Thyroid gland (tissue), 4 donors: ENCODE measurements at regions not wholly inside any gene's neighbourhood (a gene's known extent, or its start where the extent isn't known, plus 50 kb on each side); places are given as distances from the start of the nearest gene placed in this dataset.

Experiments used
- DNase-seq, 2 donors: peaks; one replicate each; pipeline ENCODE4 v3.0.0-alpha.2; 2019
- H3K27ac ChIP-seq, 3 donors: fragments of 200-600 bp; sonication (generic); 1 replicate in 2 of 3; 2 replicates in 1 of 3; pipeline ENCODE4 v1.5.1; 2016 to 2019; ENCODE audit warnings: mild to moderate bottlenecking in 1 of 3, moderate library complexity in 1 of 3
- H3K27me3 ChIP-seq: fragments of 200-600 bp; sonication (generic); one replicate; pipeline ENCODE4 v1.5.1; 2019
- H3K36me3 ChIP-seq, 2 donors: fragments of 200-600 bp; sonication (generic); one replicate each; pipeline ENCODE4 v1.5.1; 2016 to 2019
- H3K4me1 ChIP-seq, 2 donors: fragments of 200-600 bp; sonication (generic); one replicate each; pipeline ENCODE4 v1.5.1; 2017 to 2019
- H3K4me3 ChIP-seq, 3 donors: fragments of 200-600 bp; sonication (generic); replicated peaks in 1 of 3; 1 replicate in 2 of 3; 2 replicates in 1 of 3; pipeline ENCODE4 v1.5.1; 2016; ENCODE audit warnings: mild to moderate bottlenecking in 1 of 3
- H3K9me3 ChIP-seq: fragments of 200-600 bp; sonication (generic); one replicate; pipeline ENCODE4 v1.5.1; 2017
- POLR2A ChIP-seq, 2 donors: fragments of 450-650 bp; IDR thresholded peaks; one replicate each; pipeline ENCODE4 v1.6.1; 2017; ENCODE audit warnings: antibody characterized with exemption in 2 of 2, mild to moderate bottlenecking in 2 of 2, moderate library complexity in 1 of 2
- WGBS, 2 donors: methylation state at CpG; one replicate each; pipeline ENCODE4 v1.1.5; 2017; 5-methylcytosine and 5-hydroxymethylcytosine counted together
- intact Hi-C: fragments of 100-400 bp; cut with DNase I; formaldehyde crosslinking; loops from one replicate; pipeline ENCODE4 v1.15.1; 2023
- TF ChIP-seq, protein P1 (sequence below), 6 experiments: fragments of 200-600 bp in 3 of 6; fragments of 450-650 bp in 3 of 6; sonication (generic) in 3 of 6; IDR thresholded peaks; one replicate each; pipeline ENCODE4 v1.5.1; 2016 to 2019; ENCODE audit warnings: antibody characterized with exemption in 6 of 6, mild to moderate bottlenecking in 2 of 6, inconsistent platforms in 1 of 6, moderate library complexity in 1 of 6

DNA sequence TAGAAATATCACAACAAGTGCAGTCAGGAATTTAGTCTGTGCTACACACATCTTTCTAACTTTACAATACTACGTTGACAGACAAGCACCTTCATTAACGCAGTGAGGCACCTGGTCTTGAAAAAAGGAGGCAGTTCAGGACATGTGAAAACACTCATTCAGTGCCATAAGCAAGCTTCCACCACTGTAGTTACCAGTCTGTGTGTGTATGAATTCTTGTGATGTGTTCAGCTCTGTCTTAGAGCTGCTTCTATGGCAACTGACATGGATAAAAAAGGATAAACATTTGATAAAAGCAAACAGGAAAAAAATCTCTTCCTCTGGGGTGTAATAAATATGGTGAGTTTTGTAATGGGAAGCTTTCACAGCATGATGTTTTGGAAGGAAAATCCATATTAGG lies 623.8 kb upstream of the NXPH2 start:
- Histone ChIP-seq H3K27me3 (no peaks in the 10 kb centered on the region), H3K4me1 (no peaks in the 10 kb centered on the region), H3K27ac (no peak overlapping the region), H3K4me3 (no peak overlapping the region), H3K36me3 (no peaks in the 10 kb centered on the region), H3K9me3 (no peaks in the 10 kb centered on the region)
- no peak for DNase-seq
- 55 to 75% methylated on average over 2 of the region's 2 CpGs for WGBS, 2 donors
- TF ChIP-seq, protein P1, sequence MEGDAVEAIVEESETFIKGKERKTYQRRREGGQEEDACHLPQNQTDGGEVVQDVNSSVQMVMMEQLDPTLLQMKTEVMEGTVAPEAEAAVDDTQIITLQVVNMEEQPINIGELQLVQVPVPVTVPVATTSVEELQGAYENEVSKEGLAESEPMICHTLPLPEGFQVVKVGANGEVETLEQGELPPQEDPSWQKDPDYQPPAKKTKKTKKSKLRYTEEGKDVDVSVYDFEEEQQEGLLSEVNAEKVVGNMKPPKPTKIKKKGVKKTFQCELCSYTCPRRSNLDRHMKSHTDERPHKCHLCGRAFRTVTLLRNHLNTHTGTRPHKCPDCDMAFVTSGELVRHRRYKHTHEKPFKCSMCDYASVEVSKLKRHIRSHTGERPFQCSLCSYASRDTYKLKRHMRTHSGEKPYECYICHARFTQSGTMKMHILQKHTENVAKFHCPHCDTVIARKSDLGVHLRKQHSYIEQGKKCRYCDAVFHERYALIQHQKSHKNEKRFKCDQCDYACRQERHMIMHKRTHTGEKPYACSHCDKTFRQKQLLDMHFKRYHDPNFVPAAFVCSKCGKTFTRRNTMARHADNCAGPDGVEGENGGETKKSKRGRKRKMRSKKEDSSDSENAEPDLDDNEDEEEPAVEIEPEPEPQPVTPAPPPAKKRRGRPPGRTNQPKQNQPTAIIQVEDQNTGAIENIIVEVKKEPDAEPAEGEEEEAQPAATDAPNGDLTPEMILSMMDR (IDR thresholded peaks at IDR 0.05) = no peak
- TF ChIP-seq POLR2A (IDR thresholded peaks at IDR 0.05) = no peak
- intact Hi-C loops = no loop called here

- Histone ChIP-seq H3K36me3 (no peaks in the 10 kb centered on the region), H3K4me3 (no peak overlapping the region), H3K9me3 (no peaks in the 10 kb centered on the region), H3K27me3 (no peaks in the 10 kb centered on the region), H3K27ac (no peak overlapping the region), H3K4me1 (no peaks in the 10 kb centered on the region)
- TF ChIP-seq, protein P1 (IDR thresholded peaks at IDR 0.05) = no peak
- TF ChIP-seq POLR2A (IDR thresholded peaks at IDR 0.05) = no peak
- intact Hi-C loops = no loop called here
- 70 to 78% methylated on average over 2 of the region's 2 CpGs for WGBS, 2 donors
- DNase-seq = no peak
These were observed 614.6 kb upstream of the NXPH2 start for GRCh38 chr2:139394801-139395200.

- no peak overlapping the region for H3K27ac ChIP-seq
- no peaks in the 10 kb centered on the region for H3K4me1 ChIP-seq
- H3K4me3 ChIP-seq = no peak overlapping the region
- no peaks in the 10 kb centered on the region for H3K27me3 ChIP-seq
- H3K36me3 ChIP-seq = no peaks in the 10 kb centered on the region
- no peak for DNase-seq
- no peaks in the 10 kb centered on the region for H3K9me3 ChIP-seq
- intact Hi-C loops = no loop called here
- WGBS, 2 donors = 84 to 91% methylated on average over 2 of the region's 2 CpGs
- TF ChIP-seq POLR2A (IDR thresholded peaks at IDR 0.05) = no peak
- TF ChIP-seq, protein P1 (IDR thresholded peaks at IDR 0.05) = no peak
These were observed 609.2 kb upstream of the NXPH2 start for GRCh38 chr2:139389391-139389790.

DNA sequence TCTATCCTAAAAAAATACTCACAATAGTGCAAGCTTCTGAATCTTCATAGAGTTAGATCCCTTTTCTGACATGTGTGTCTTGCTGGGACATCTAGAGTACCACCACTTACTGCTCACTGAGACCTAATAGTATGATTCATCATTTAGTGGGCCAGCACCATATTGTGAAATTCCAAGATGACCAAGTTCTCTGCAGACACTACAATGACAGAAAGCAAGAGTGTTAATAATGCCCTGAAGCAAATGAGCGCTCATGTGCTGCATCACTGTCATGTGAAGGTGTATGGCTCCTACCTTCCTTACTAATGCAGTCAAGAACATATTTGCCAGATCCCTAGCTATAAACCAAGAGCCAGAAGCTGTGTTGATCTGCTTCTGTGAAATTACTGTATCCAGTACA lies 606.2 kb upstream of the NXPH2 start:
- TF ChIP-seq POLR2A (IDR thresholded peaks at IDR 0.05) = no peak
- TF ChIP-seq, protein P1 (IDR thresholded peaks at IDR 0.05) = no peak
- no peaks in the 10 kb centered on the region for H3K36me3 ChIP-seq
- 86 to 100% methylated on average over 1 of the region's 1 CpG for WGBS, 2 donors

DNA sequence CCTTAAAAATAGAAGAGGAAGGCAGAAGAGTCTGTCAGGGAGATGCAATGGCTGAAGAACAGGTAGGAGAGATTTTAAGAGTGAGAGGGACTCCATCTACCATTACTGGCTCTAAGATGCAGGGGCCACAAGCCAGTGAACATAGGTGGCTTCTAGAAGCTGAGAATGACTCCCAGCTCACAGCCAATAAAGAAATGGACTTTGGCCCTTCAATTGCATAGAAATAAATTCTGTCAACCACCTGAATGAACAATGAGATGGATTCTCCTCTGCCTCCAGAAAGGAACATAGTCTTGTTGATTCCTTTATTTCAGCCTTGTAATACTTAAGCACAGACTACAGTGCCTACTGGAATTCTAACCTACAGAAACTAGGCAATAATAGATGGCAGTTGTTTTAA lies 603.3 kb upstream of the NXPH2 start:
- TF ChIP-seq, protein P1 (IDR thresholded peaks at IDR 0.05) = no peak
- no peak for TF ChIP-seq POLR2A (IDR thresholded peaks at IDR 0.05)
- Histone ChIP-seq H3K9me3 (no peaks in the 10 kb centered on the region), H3K4me1 (no peaks in the 10 kb centered on the region), H3K27me3 (no peaks in the 10 kb centered on the region), H3K4me3 (no peak overlapping the region), H3K27ac (no peak overlapping the region), H3K36me3 (no peaks in the 10 kb centered on the region)
- no peak for DNase-seq
- intact Hi-C loops = no loop called here

More for the DNA sequence above, 606.2 kb upstream of the NXPH2 start:
- H3K27ac ChIP-seq = no peak overlapping the region
- DNase-seq = no peak
- intact Hi-C loops = no loop called here
- H3K4me3 ChIP-seq = no peak overlapping the region
- H3K9me3 ChIP-seq = no peaks in the 10 kb centered on the region
- no peaks in the 10 kb centered on the region for H3K27me3 ChIP-seq
- no peaks in the 10 kb centered on the region for H3K4me1 ChIP-seq
